Stomach (tissue), 4 donors: ENCODE measurements at regions not wholly inside any gene's neighbourhood (a gene's known extent, or its start where the extent isn't known, plus 50 kb on each side); places are given as distances from the start of the nearest gene placed in this dataset.
"Not testable (repeated sequence)": the region's sequence is repeated elsewhere in the genome, so short reads cannot be mapped to it uniquely, and the experiment has no call there.

Experiments used
- EP300 ChIP-seq: sonication (generic); formaldehyde crosslinking; IDR thresholded peaks from one replicate; pipeline ENCODE4 v1.6.1; 2017; ENCODE audit warnings: antibody characterized with exemption
- POLR2A ChIP-seq, 4 donors: fragments of 450-650 bp; IDR thresholded peaks; one replicate each; pipeline ENCODE4 v1.6.1; 2016; ENCODE audit warnings: antibody characterized with exemption in 4 of 4, control low read depth in 2 of 4, mild to moderate bottlenecking in 1 of 4, moderate library complexity in 1 of 4
- POLR2AphosphoS5 ChIP-seq, 3 donors: sonication (generic); formaldehyde crosslinking; IDR thresholded peaks; one replicate each; pipeline ENCODE4 v1.6.1; 2016; ENCODE audit warnings: antibody characterized with exemption in 3 of 3
- TF ChIP-seq, protein P1 (sequence below), 7 experiments: fragments of 450-650 bp in 4 of 7; fragments of 200-600 bp in 3 of 7; sonication (generic) in 3 of 7; IDR thresholded peaks; one replicate each; pipeline ENCODE4 v1.5.1; 2016 to 2019; ENCODE audit warnings: antibody characterized with exemption in 7 of 7, control low read depth in 2 of 7, mild to moderate bottlenecking in 1 of 7

DNA sequence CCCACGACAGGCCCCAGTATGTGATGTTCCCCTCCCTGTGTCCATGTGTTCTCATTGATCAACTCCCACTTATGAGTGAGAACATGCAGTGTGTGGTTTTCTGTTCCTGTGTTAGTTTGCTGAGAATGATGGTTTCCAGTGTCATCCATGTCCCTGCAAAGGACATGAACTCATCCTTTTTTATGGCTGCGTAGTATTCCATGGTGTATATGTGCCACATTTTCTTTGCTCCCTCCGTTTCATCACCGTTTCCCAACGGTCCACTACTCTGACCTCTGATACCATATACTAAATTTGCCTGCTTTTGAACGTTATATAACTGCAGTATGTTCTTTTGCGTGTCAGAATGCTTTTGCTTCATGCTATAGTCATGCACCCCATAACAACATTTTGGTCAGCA is 94.0 kb upstream of the SCAF8 start:
- TF ChIP-seq POLR2A (IDR thresholded peaks at IDR 0.05); POLR2AphosphoS5 (IDR thresholded peaks at IDR 0.05); EP300: not testable (repeated sequence)
- TF ChIP-seq, protein P1, sequence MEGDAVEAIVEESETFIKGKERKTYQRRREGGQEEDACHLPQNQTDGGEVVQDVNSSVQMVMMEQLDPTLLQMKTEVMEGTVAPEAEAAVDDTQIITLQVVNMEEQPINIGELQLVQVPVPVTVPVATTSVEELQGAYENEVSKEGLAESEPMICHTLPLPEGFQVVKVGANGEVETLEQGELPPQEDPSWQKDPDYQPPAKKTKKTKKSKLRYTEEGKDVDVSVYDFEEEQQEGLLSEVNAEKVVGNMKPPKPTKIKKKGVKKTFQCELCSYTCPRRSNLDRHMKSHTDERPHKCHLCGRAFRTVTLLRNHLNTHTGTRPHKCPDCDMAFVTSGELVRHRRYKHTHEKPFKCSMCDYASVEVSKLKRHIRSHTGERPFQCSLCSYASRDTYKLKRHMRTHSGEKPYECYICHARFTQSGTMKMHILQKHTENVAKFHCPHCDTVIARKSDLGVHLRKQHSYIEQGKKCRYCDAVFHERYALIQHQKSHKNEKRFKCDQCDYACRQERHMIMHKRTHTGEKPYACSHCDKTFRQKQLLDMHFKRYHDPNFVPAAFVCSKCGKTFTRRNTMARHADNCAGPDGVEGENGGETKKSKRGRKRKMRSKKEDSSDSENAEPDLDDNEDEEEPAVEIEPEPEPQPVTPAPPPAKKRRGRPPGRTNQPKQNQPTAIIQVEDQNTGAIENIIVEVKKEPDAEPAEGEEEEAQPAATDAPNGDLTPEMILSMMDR (IDR thresholded peaks at IDR 0.05) = not testable (repeated sequence)
